ENCODE measurements at regions not wholly inside any gene's neighbourhood (a gene's known extent, or its start where the extent isn't known, plus 50 kb on each side); places are given as distances from the start of the nearest gene placed in this dataset.

GRCh38 chr4:81650606-81651242 is 179.0 kb upstream of the RASGEF1B start:
- no peak for DNase-seq

- DNase-seq: no peak
Observed at GRCh38 chr4:81648576-81649275, 177.0 kb upstream of the RASGEF1B start.

GRCh38 chr4:81647388-81647787 is 175.7 kb upstream of the RASGEF1B start:
- DNase-seq: no peak

- DNase-seq: no peak
Observed at GRCh38 chr4:81642543-81642942, 170.8 kb upstream of the RASGEF1B start.

- DNase-seq: no peak
Observed at GRCh38 chr4:81639248-81639647, 167.5 kb upstream of the RASGEF1B start.

- no peak for DNase-seq
Observed at GRCh38 chr4:81638698-81639097, 167.0 kb upstream of the RASGEF1B start.

- no peak for DNase-seq
Observed at GRCh38 chr4:81635739-81636138, 164.0 kb upstream of the RASGEF1B start.

- DNase-seq: no peak
Observed at GRCh38 chr4:81634766-81635549, 163.3 kb upstream of the RASGEF1B start.

- no peak for DNase-seq
Observed at GRCh38 chr4:81634165-81634564, 162.5 kb upstream of the RASGEF1B start.

- DNase-seq: no peak
Observed at GRCh38 chr4:81632581-81633299, 161.0 kb upstream of the RASGEF1B start.

GRCh38 chr4:81631958-81632441 is 160.3 kb upstream of the RASGEF1B start:
- no peak for DNase-seq

- no peak for DNase-seq
Observed at GRCh38 chr4:81629366-81629765, 157.7 kb upstream of the RASGEF1B start.

- DNase-seq: no peak
Observed at GRCh38 chr4:81628489-81628888, 156.8 kb upstream of the RASGEF1B start.

- DNase-seq: no peak
Observed at GRCh38 chr4:81627590-81627989, 155.9 kb upstream of the RASGEF1B start.

GRCh38 chr4:81626851-81627250 is 155.1 kb upstream of the RASGEF1B start:
- no peak for DNase-seq

- no peak for DNase-seq
Observed at GRCh38 chr4:81625422-81626417, 154.0 kb upstream of the RASGEF1B start.

GRCh38 chr4:81623434-81623833 is 151.7 kb upstream of the RASGEF1B start:
- DNase-seq: no peak

GRCh38 chr4:81622474-81623184 is 150.9 kb upstream of the RASGEF1B start:
- DNase-seq: no peak

GRCh38 chr4:81622028-81622427 is 150.3 kb upstream of the RASGEF1B start:
- DNase-seq: no peak

GRCh38 chr4:81621490-81621889 is 149.8 kb upstream of the RASGEF1B start:
- no peak for DNase-seq

GRCh38 chr4:81620442-81620841 is 148.7 kb upstream of the RASGEF1B start:
- DNase-seq: no peak

Data from GOT3 (cell line).